ENCODE measurements at regions not wholly inside any gene's neighbourhood (a gene's known extent, or its start where the extent isn't known, plus 50 kb on each side); places are given as distances from the start of the nearest gene placed in this dataset.

DNA sequence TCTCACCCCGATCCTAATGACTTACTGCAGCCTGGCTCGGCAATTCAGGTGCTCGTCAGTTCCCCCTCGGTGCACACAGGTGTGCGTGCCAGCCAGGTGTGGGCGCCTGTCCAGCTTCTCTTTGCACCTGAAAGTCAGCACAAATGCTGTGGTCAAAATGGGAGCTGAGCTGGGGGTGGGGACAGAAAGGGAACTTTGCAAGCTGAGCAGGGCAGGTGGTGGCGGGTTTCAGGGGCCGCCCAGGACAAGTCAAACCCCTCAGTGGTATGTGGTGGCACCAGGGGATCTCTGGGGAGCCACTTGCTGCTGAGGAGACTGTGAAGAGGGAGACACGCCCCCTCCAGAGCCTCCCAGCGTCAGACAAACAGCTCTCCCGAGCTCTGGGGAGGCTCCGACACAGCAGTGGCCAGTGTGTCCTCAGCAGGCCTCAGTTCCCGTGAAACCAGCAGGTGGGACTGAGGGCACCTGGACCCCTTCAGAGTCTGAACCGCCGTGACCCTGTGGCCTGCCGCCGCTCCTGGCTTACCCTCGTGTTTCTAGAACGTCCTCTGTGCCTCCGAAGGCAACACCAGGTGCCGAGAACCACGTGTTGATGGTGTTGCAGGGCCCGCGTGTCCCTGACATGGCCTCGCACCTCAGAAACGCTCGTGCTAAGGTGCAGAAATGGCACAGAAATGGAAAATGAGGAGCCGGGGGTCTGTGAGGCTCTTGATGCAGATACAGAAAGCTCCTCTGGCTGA, 233.5 kb upstream of the TNRC6C start (continued):
- TF ChIP-seq CHD7 (IDR thresholded peaks at IDR 0.05; ENCODE audit: insufficient replicate concordance, low read length): no peak
- TF ChIP-seq SIRT6 (IDR thresholded peaks at IDR 0.05; ENCODE audit: low read length): no peak
- TF ChIP-seq, protein P1, sequence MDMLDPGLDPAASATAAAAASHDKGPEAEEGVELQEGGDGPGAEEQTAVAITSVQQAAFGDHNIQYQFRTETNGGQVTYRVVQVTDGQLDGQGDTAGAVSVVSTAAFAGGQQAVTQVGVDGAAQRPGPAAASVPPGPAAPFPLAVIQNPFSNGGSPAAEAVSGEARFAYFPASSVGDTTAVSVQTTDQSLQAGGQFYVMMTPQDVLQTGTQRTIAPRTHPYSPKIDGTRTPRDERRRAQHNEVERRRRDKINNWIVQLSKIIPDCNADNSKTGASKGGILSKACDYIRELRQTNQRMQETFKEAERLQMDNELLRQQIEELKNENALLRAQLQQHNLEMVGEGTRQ (IDR thresholded peaks at IDR 0.05; ENCODE audit: low read length): no peak
- TF ChIP-seq SRF (IDR thresholded peaks at IDR 0.05; ENCODE audit: low read depth, low read length): no peak
- TF ChIP-seq HDAC6 (IDR thresholded peaks at IDR 0.05; ENCODE audit: low read depth, low read length): no peak
- no peak for TF ChIP-seq GTF2F1 (IDR thresholded peaks at IDR 0.05; ENCODE audit: borderline replicate concordance, low read depth, low read length)
- TF ChIP-seq, protein P2, sequence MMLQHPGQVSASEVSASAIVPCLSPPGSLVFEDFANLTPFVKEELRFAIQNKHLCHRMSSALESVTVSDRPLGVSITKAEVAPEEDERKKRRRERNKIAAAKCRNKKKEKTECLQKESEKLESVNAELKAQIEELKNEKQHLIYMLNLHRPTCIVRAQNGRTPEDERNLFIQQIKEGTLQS (IDR thresholded peaks at IDR 0.05; ENCODE audit: insufficient read depth, low read depth, low read length): no peak
- no peak for TF ChIP-seq TCF12 (IDR thresholded peaks at IDR 0.05; ENCODE audit: low read depth, low read length)
- TF ChIP-seq TBP (IDR thresholded peaks at IDR 0.05; ENCODE audit: low read depth, low read length): no peak
- TF ChIP-seq TAF1 (IDR thresholded peaks at IDR 0.05; ENCODE audit: low read depth, low read length): no peak
